Body of pancreas (tissue), 4 donors: ENCODE measurements at regions not wholly inside any gene's neighbourhood (a gene's known extent, or its start where the extent isn't known, plus 50 kb on each side); places are given as distances from the start of the nearest gene placed in this dataset.

Experiments used
- ATAC-seq: fragments of 150-250 bp; one replicate; pipeline ENCODE4 v1.9.1; 2016
- DNase-seq, 4 donors: peaks; one replicate each; pipeline ENCODE4 v3.0.0-alpha.2; 2019
- H3K27ac ChIP-seq, 4 donors: fragments of 200-600 bp; sonication (generic); 1 replicate in 3 of 4; 2 replicates in 1 of 4; pipeline versions ENCODE4 v1.5.1 to v1.6.1; 2016 to 2019; ENCODE audit warnings: mild to moderate bottlenecking in 1 of 4, mixed read lengths in 1 of 4, moderate library complexity in 1 of 4
- H3K27me3 ChIP-seq, 2 donors: fragments of 200-600 bp; sonication (generic); one replicate each; pipeline ENCODE4 v1.6.0; 2016; ENCODE audit warnings: mild to moderate bottlenecking in 1 of 2
- H3K36me3 ChIP-seq, 2 donors: fragments of 200-600 bp; sonication (generic); replicated peaks in 1 of 2; 2 replicates each; pipeline ENCODE4 v1.5.1; 2016; ENCODE audit warnings: low read depth in 2 of 2; ENCODE audit not compliant: insufficient read depth in 1 of 2
- H3K4me1 ChIP-seq: fragments of 200-600 bp; sonication (generic); one replicate; pipeline ENCODE4 v1.6.0; 2016
- H3K4me3 ChIP-seq, 2 donors: fragments of 200-600 bp; sonication (generic); 1 replicate in 1 of 2; 2 replicates in 1 of 2; pipeline ENCODE4 v1.5.1; 2016 to 2019
- H3K9me3 ChIP-seq, 3 donors: fragments of 200-600 bp; sonication (generic); 1 replicate in 2 of 3; 2 replicates in 1 of 3; pipeline ENCODE4 v1.5.1; 2016
- CTCF ChIP-seq, 7 experiments: fragments of 450-650 bp in 4 of 7; fragments of 200-600 bp in 3 of 7; sonication (generic) in 3 of 7; IDR thresholded peaks; one replicate each; pipeline ENCODE4 v1.5.1; 2016 to 2019; ENCODE audit warnings: antibody characterized with exemption in 7 of 7
- POLR2A ChIP-seq, 3 donors: fragments of 450-650 bp; IDR thresholded peaks; one replicate each; pipeline ENCODE4 v1.6.1; 2016; ENCODE audit warnings: antibody characterized with exemption in 3 of 3, mild to moderate bottlenecking in 2 of 3
- WGBS, 2 donors: methylation state at CpG; one replicate each; pipeline ENCODE4 v1.1.5; 2017; 5-methylcytosine and 5-hydroxymethylcytosine counted together
- intact Hi-C: fragments of 100-400 bp; cut with DNase I; formaldehyde crosslinking; loops from one replicate; pipeline ENCODE4 v1.15.1; 2023

- Histone ChIP-seq H3K4me3 (no peak overlapping the region), H3K27me3 (no peaks in the 10 kb centered on the region), H3K4me1 (no peaks in the 10 kb centered on the region), H3K27ac (no peak overlapping the region), H3K9me3 (no peaks in the 10 kb centered on the region), H3K36me3 (no peaks in the 10 kb centered on the region)
- TF ChIP-seq POLR2A (IDR thresholded peaks at IDR 0.05), result no peak
- TF ChIP-seq CTCF (IDR thresholded peaks at IDR 0.05), result no peak
- ATAC-seq (no peak), DNase-seq (no peak)
- intact Hi-C loops, result no loop called here
Measured at GRCh38 chr5:128615578-128615977, 77.5 kb upstream of the FBN2 start.

- intact Hi-C loops, result no loop called here
- Histone ChIP-seq H3K36me3 (no peaks in the 10 kb centered on the region), H3K4me3 (no peak overlapping the region), H3K27me3 (no peaks in the 10 kb centered on the region), H3K4me1 (no peaks in the 10 kb centered on the region), H3K9me3 (no peaks in the 10 kb centered on the region), H3K27ac (no peak overlapping the region)
- WGBS, 2 donors, result 27 to 33% methylated on average over 1 of the region's 1 CpG
- ATAC-seq (no peak), DNase-seq (no peak)
- TF ChIP-seq POLR2A (IDR thresholded peaks at IDR 0.05) (no peak), CTCF (IDR thresholded peaks at IDR 0.05) (no peak)
Measured at GRCh38 chr5:128626536-128627090, 88.6 kb upstream of the FBN2 start.

GRCh38 chr5:128627939-128628338 is 89.9 kb upstream of the FBN2 start:
- no peak overlapping the region for H3K4me3 ChIP-seq
- 63 to 80% methylated on average over 1 of the region's 1 CpG for WGBS, 2 donors
- no peaks in the 10 kb centered on the region for H3K36me3 ChIP-seq
- no peak for ATAC-seq
- no peaks in the 10 kb centered on the region for H3K27me3 ChIP-seq
- TF ChIP-seq POLR2A (IDR thresholded peaks at IDR 0.05), result no peak
- TF ChIP-seq CTCF (IDR thresholded peaks at IDR 0.05), result no peak
- H3K9me3 ChIP-seq, result no peaks in the 10 kb centered on the region
- no peaks in the 10 kb centered on the region for H3K4me1 ChIP-seq
- no peak overlapping the region for H3K27ac ChIP-seq
- no peak for DNase-seq
- intact Hi-C loops, result no loop called here

GRCh38 chr5:128629157-128629556 is 91.1 kb upstream of the FBN2 start:
- no peaks in the 10 kb centered on the region for H3K36me3 ChIP-seq
- no peak for TF ChIP-seq CTCF (IDR thresholded peaks at IDR 0.05)
- H3K9me3 ChIP-seq, result no peaks in the 10 kb centered on the region
- no peaks in the 10 kb centered on the region for H3K27me3 ChIP-seq
- no peaks in the 10 kb centered on the region for H3K4me1 ChIP-seq
- H3K4me3 ChIP-seq, result no peak overlapping the region
- 42 to 81% methylated on average over 3 of the region's 3 CpGs for WGBS, 2 donors
- intact Hi-C loops, result no loop called here
- ATAC-seq, result no peak
- H3K27ac ChIP-seq, result no peak overlapping the region
- DNase-seq, result no peak

GRCh38 chr5:128630121-128630520 is 92.1 kb upstream of the FBN2 start:
- DNase-seq (no peak), ATAC-seq (no peak)
- Histone ChIP-seq H3K9me3 (no peaks in the 10 kb centered on the region), H3K27ac (no peak overlapping the region), H3K27me3 (no peaks in the 10 kb centered on the region), H3K4me3 (no peak overlapping the region), H3K36me3 (no peaks in the 10 kb centered on the region), H3K4me1 (no peaks in the 10 kb centered on the region)
- intact Hi-C loops, result no loop called here
- TF ChIP-seq CTCF (IDR thresholded peaks at IDR 0.05), result no peak
- no peak for TF ChIP-seq POLR2A (IDR thresholded peaks at IDR 0.05)
- 71 to 83% methylated on average over 1 of the region's 1 CpG for WGBS, 2 donors
